Bronchial epithelial cell (primary cell): ENCODE measurements at regions not wholly inside any gene's neighbourhood (a gene's known extent, or its start where the extent isn't known, plus 50 kb on each side); places are given as distances from the start of the nearest gene placed in this dataset.

Experiments used
- DNase-seq: peaks from one replicate; pipeline ENCODE4 v3.0.0-alpha.2; 2010; ENCODE audit warnings: low read depth
- FAIRE-seq: peaks from 2 replicates; lab custom pipeline; 2011; peaks lifted over from hg19 to GRCh38; lab: Jason Lieb, UNC
- H3K27me3 ChIP-seq: 2 replicates; pipeline ENCODE4 v1.5.1; 2011; ENCODE audit warnings: low read length; ENCODE audit not compliant: control insufficient read depth, insufficient read depth
- H3K36me3 ChIP-seq: 2 replicates; pipeline ENCODE4 v1.5.1; 2011; ENCODE audit warnings: low read length; ENCODE audit not compliant: control insufficient read depth, insufficient read depth
- H3K4me3 ChIP-seq: 2 replicates; pipeline ENCODE4 v1.5.1; 2011; ENCODE audit warnings: mild to moderate bottlenecking, low read depth, low read length, control low read depth
- CTCF ChIP-seq: IDR thresholded peaks from 2 replicates; pipeline ENCODE4 v1.5.1; 2011; ENCODE audit warnings: mild to moderate bottlenecking, moderate library complexity, low read length, control low read depth, inconsistent platforms; ENCODE audit not compliant: insufficient read depth, severe bottlenecking

GRCh38 chr16:9644258-9644657 lies 538.0 kb downstream of the GRIN2A start:
- FAIRE-seq: no peak
- TF ChIP-seq CTCF: no peak
- Histone ChIP-seq H3K4me3 (no peak overlapping the region), H3K27me3 (no peaks in the 10 kb centered on the region), H3K36me3 (no peaks in the 10 kb centered on the region)
- no peak for DNase-seq

GRCh38 chr16:9645911-9646310 lies 536.3 kb downstream of the GRIN2A start:
- H3K27me3 ChIP-seq: no peaks in the 10 kb centered on the region
- no peak for FAIRE-seq

GRCh38 chr16:9647981-9648701 lies 534.1 kb downstream of the GRIN2A start:
- no peak overlapping the region for H3K4me3 ChIP-seq
- no peak for FAIRE-seq
- no peaks in the 10 kb centered on the region for H3K27me3 ChIP-seq
- TF ChIP-seq CTCF: peak; percentile 61
- H3K36me3 ChIP-seq: no peaks in the 10 kb centered on the region
- DNase-seq: peak; percentile 32

More at GRCh38 chr16:9645911-9646310, 536.3 kb downstream of the GRIN2A start:
- Histone ChIP-seq H3K36me3 (no peaks in the 10 kb centered on the region), H3K4me3 (no peak overlapping the region)
- no peak for DNase-seq
- no peak for TF ChIP-seq CTCF

GRCh38 chr16:9650284-9650683 lies 531.9 kb downstream of the GRIN2A start:
- Histone ChIP-seq H3K4me3 (no peak overlapping the region), H3K36me3 (no peaks in the 10 kb centered on the region), H3K27me3 (no peaks in the 10 kb centered on the region)
- no peak for TF ChIP-seq CTCF
- DNase-seq (no peak), FAIRE-seq (no peak)

GRCh38 chr16:9655051-9655450 lies 527.2 kb downstream of the GRIN2A start:
- FAIRE-seq (no peak), DNase-seq (no peak)
- TF ChIP-seq CTCF: no peak
- Histone ChIP-seq H3K27me3 (no peaks in the 10 kb centered on the region), H3K36me3 (no peaks in the 10 kb centered on the region), H3K4me3 (no peak overlapping the region)

- Histone ChIP-seq H3K27me3 (no peaks in the 10 kb centered on the region), H3K36me3 (no peaks in the 10 kb centered on the region), H3K4me3 (no peak overlapping the region)
- no peak for FAIRE-seq
- DNase-seq: no peak
- no peak for TF ChIP-seq CTCF
Observed at GRCh38 chr16:9657641-9658040, 524.6 kb downstream of the GRIN2A start.
